NCI-H128 (cell line): ENCODE measurements at regions not wholly inside any gene's neighbourhood (a gene's known extent, or its start where the extent isn't known, plus 50 kb on each side); places are given as distances from the start of the nearest gene placed in this dataset.
"Not testable (repeated sequence)": the region's sequence is repeated elsewhere in the genome, so short reads cannot be mapped to it uniquely, and the experiment has no call there.

Experiments used
- DNase-seq: peaks from one replicate; lab custom pipeline; 2025; ENCODE audit not compliant: unreplicated experiment; lab: John Stamatoyannopoulos, UW

- DNase-seq = no peak
These were observed 50.4 kb upstream of the RAPH1 start for GRCh38 chr2:203585516-203585915.

GRCh38 chr2:203586206-203586605 is 51.1 kb upstream of the RAPH1 start:
- no peak for DNase-seq

GRCh38 chr2:203586696-203587095 is 51.6 kb upstream of the RAPH1 start:
- no peak for DNase-seq

- DNase-seq = no peak
These were observed 55.4 kb upstream of the RAPH1 start for GRCh38 chr2:203590496-203590895.

- DNase-seq = no peak
These were observed 56.5 kb upstream of the RAPH1 start for GRCh38 chr2:203591642-203592041.

- no peak for DNase-seq
These were observed 57.4 kb upstream of the RAPH1 start for GRCh38 chr2:203592470-203592869.

- DNase-seq = no peak
These were observed 59.4 kb upstream of the RAPH1 start for GRCh38 chr2:203594541-203594940.

- no peak for DNase-seq
These were observed 61.1 kb upstream of the RAPH1 start for GRCh38 chr2:203596183-203596582.

- DNase-seq = no peak
These were observed 64.4 kb upstream of the RAPH1 start for GRCh38 chr2:203599509-203599908.

GRCh38 chr2:203600286-203600685 is 65.2 kb upstream of the RAPH1 start:
- no peak for DNase-seq

- DNase-seq = no peak
These were observed 68.6 kb upstream of the RAPH1 start for GRCh38 chr2:203603456-203604389.

- DNase-seq = no peak
These were observed 70.2 kb upstream of the RAPH1 start for GRCh38 chr2:203605302-203605701.

GRCh38 chr2:203606051-203606450 is 71.0 kb upstream of the RAPH1 start:
- DNase-seq = no peak

GRCh38 chr2:203610558-203610957 is 75.5 kb upstream of the RAPH1 start:
- DNase-seq = no peak

- DNase-seq = no peak
These were observed 77.1 kb upstream of the RAPH1 start for GRCh38 chr2:203612246-203612645.

- DNase-seq = no peak
These were observed 84.3 kb upstream of the RAPH1 start for GRCh38 chr2:203619267-203619878.

GRCh38 chr2:203621981-203622515 is 84.4 kb upstream of the CD28 start:
- DNase-seq = no peak

GRCh38 chr2:203623096-203623495 is 83.3 kb upstream of the CD28 start:
- DNase-seq = no peak

GRCh38 chr2:203623661-203624060 is 82.8 kb upstream of the CD28 start:
- DNase-seq = no peak

- no peak for DNase-seq
These were observed 80.7 kb upstream of the CD28 start for GRCh38 chr2:203625701-203626100.

GRCh38 chr2:203626247-203626646 is 80.2 kb upstream of the CD28 start:
- not testable (repeated sequence) for DNase-seq
